H1 (cell line): ENCODE measurements at regions not wholly inside any gene's neighbourhood (a gene's known extent, or its start where the extent isn't known, plus 50 kb on each side); places are given as distances from the start of the nearest gene placed in this dataset.

Experiments used
- CTCF ChIA-PET: fragments of 300-600 bp; sonication (Branson Sonifier 250); formaldehyde crosslinking; loops from one replicate; lab custom pipeline; 2021; ENCODE audit not compliant: partially characterized antibody; lab: Charles Lee
- POLR2A ChIA-PET: fragments of 300-600 bp; sonication (Branson Sonifier 250); formaldehyde crosslinking; loops from one replicate; lab custom pipeline; 2021; ENCODE audit warnings: inconsistent platforms; ENCODE audit not compliant: partially characterized antibody; lab: Charles Lee
- DNase-seq, 2 experiments: peaks; one replicate each; pipeline versions ENCODE4 v3.0.0 to v3.0.0-alpha.2; 2010 to 2022; ENCODE audit warnings: low spot score in 2 of 2, low read depth in 1 of 2, mixed read lengths in 1 of 2
- FAIRE-seq: peaks from 2 replicates; lab custom pipeline; 2011; peaks lifted over from hg19 to GRCh38; lab: Jason Lieb, UNC
- H2AFZ ChIP-seq: 2 replicates; pipeline ENCODE4 v1.8.1; 2012; ENCODE audit warnings: low read length, inconsistent platforms
- H2AK5ac ChIP-seq: 2 replicates; pipeline ENCODE4 v1.6.1; 2013; ENCODE audit warnings: low read depth, low read length
- H2BK120ac ChIP-seq: replicated peaks from 2 replicates; pipeline ENCODE3; 2013; ENCODE audit warnings: low read depth, low read length, inconsistent platforms
- H2BK12ac ChIP-seq: 2 replicates; pipeline ENCODE4 v1.6.1; 2013; ENCODE audit warnings: low read depth, low read length
- H2BK15ac ChIP-seq: 2 replicates; pipeline ENCODE4 v1.6.1; 2013; ENCODE audit warnings: low read length
- H2BK20ac ChIP-seq: 2 replicates; pipeline ENCODE4 v1.6.1; 2013; ENCODE audit warnings: low read length
- H2BK5ac ChIP-seq: 2 replicates; pipeline ENCODE4 v1.6.1; 2013; ENCODE audit warnings: low read depth, low read length
- H3K14ac ChIP-seq: 2 replicates; pipeline ENCODE4 v1.6.1; 2013; ENCODE audit warnings: inconsistent platforms; ENCODE audit not compliant: insufficient read length
- H3K18ac ChIP-seq: 2 replicates; pipeline ENCODE4 v1.6.1; 2013; ENCODE audit warnings: low read length; ENCODE audit errors: extremely low read depth
- H3K23ac ChIP-seq: 2 replicates; pipeline ENCODE4 v1.6.1; 2013; ENCODE audit warnings: inconsistent platforms; ENCODE audit not compliant: insufficient read length
- H3K23me2 ChIP-seq: 2 replicates; pipeline ENCODE4 v1.6.1; 2013; ENCODE audit warnings: low read depth, low read length
- H3K27ac ChIP-seq: 2 replicates; pipeline ENCODE4 v1.6.1; 2011; ENCODE audit warnings: low read depth, low read length, inconsistent platforms
- H3K27me3 ChIP-seq, 4 experiments: replicated peaks in 1 of 4; 1 replicate in 1 of 4; 2 replicates in 3 of 4; pipeline versions ENCODE4 v1.6.1 to v1.8.1; 2011 to 2013; ENCODE audit warnings: low read length in 3 of 4, mild to moderate bottlenecking in 3 of 4, inconsistent platforms in 2 of 4, mixed read lengths in 2 of 4, moderate library complexity in 1 of 4; ENCODE audit not compliant: control insufficient read depth in 3 of 4, insufficient read depth in 3 of 4; ENCODE audit errors: extremely low read depth in 1 of 4
- H3K36me3 ChIP-seq, 4 experiments: 2 replicates each; pipeline versions ENCODE4 v1.6.1 to v1.8.1; 2011 to 2013; ENCODE audit warnings: mild to moderate bottlenecking in 4 of 4, low read length in 3 of 4, moderate library complexity in 2 of 4, control low read depth in 1 of 4, inconsistent platforms in 1 of 4; ENCODE audit not compliant: insufficient read depth in 4 of 4, control insufficient read depth in 2 of 4
- H3K4ac ChIP-seq: replicated peaks from 2 replicates; pipeline ENCODE3; 2013; ENCODE audit warnings: low read length, low read depth, mixed read lengths, inconsistent platforms; ENCODE audit not compliant: insufficient read length
- H3K4me1 ChIP-seq, 4 experiments: replicated peaks in 1 of 4; 1 replicate in 1 of 4; 2 replicates in 3 of 4; pipeline versions ENCODE4 v1.6.1 to v1.8.1; 2011 to 2013; ENCODE audit warnings: low read length in 3 of 4, inconsistent platforms in 2 of 4, mixed read lengths in 1 of 4; ENCODE audit not compliant: insufficient read depth in 4 of 4, control insufficient read depth in 3 of 4
- H3K4me2 ChIP-seq, 2 experiments: 2 replicates each; pipeline versions ENCODE4 v1.6.1 to v1.8.1; 2011 to 2013; ENCODE audit warnings: low read depth in 2 of 2, low read length in 2 of 2, control low read depth in 1 of 2, inconsistent platforms in 1 of 2, mild to moderate bottlenecking in 1 of 2; ENCODE audit not compliant: insufficient read depth in 1 of 2
- H3K4me3 ChIP-seq, 4 experiments: fragments of 200-600, 300-600 bp in 1 of 4; sonication (generic), shearing (Covaris generic), sonication (Bioruptor Twin) in 1 of 4; 2 replicates each; pipeline versions ENCODE4 v1.5.1 to v1.8.1; 2011 to 2016; ENCODE audit warnings: low read length in 4 of 4, low read depth in 3 of 4, control low read depth in 2 of 4, inconsistent platforms in 2 of 4, mild to moderate bottlenecking in 2 of 4, mixed read lengths in 1 of 4, moderate library complexity in 1 of 4; ENCODE audit not compliant: insufficient read depth in 2 of 4; ENCODE audit errors: extremely low read depth in 1 of 4
- H3K56ac ChIP-seq: replicated peaks from 2 replicates; pipeline ENCODE3; 2013; ENCODE audit warnings: low read depth, mild to moderate bottlenecking, mixed read lengths, low read length, inconsistent platforms; ENCODE audit not compliant: insufficient read length
- H3K79me1 ChIP-seq: 2 replicates; pipeline ENCODE4 v1.6.1; 2013; ENCODE audit warnings: low read depth, low read length, control low read depth
- H3K79me2 ChIP-seq, 2 experiments: 2 replicates each; pipeline versions ENCODE4 v1.6.1 to v1.8.1; 2012 to 2013; ENCODE audit warnings: low read length in 2 of 2, mild to moderate bottlenecking in 2 of 2, inconsistent platforms in 1 of 2; ENCODE audit not compliant: insufficient read depth in 2 of 2, control insufficient read depth in 1 of 2
- H3K9ac ChIP-seq, 4 experiments: replicated peaks in 1 of 4; 1 replicate in 1 of 4; 2 replicates in 3 of 4; pipeline versions ENCODE4 v1.6.1 to v1.8.1; 2011 to 2013; ENCODE audit warnings: low read depth in 3 of 4, low read length in 3 of 4, control low read depth in 2 of 4, mild to moderate bottlenecking in 2 of 4, moderate library complexity in 2 of 4, inconsistent platforms in 1 of 4; ENCODE audit errors: extremely low read depth in 1 of 4
- H3K9me3 ChIP-seq, 2 experiments: 2 replicates each; pipeline versions ENCODE4 v1.6.1 to v1.8.1; 2012 to 2013; ENCODE audit warnings: mild to moderate bottlenecking in 2 of 2, moderate library complexity in 2 of 2, control low read depth in 1 of 2, inconsistent platforms in 1 of 2, low read depth in 1 of 2, low read length in 1 of 2, mixed read lengths in 1 of 2; ENCODE audit not compliant: insufficient read depth in 2 of 2
- H4K20me1 ChIP-seq, 2 experiments: replicated peaks in 1 of 2; 2 replicates each; pipeline versions ENCODE3 to v1.8.1; 2011 to 2013; ENCODE audit warnings: inconsistent platforms in 2 of 2, low read length in 2 of 2, mild to moderate bottlenecking in 1 of 2; ENCODE audit not compliant: insufficient read depth in 2 of 2, control insufficient read depth in 1 of 2
- H4K5ac ChIP-seq: 2 replicates; pipeline ENCODE4 v1.6.1; 2013; ENCODE audit warnings: low read length, low read depth, mixed read lengths, inconsistent platforms; ENCODE audit not compliant: insufficient read length
- H4K8ac ChIP-seq: 2 replicates; pipeline ENCODE4 v1.8.0; 2013; ENCODE audit warnings: mild to moderate bottlenecking, moderate library complexity, low read length, inconsistent platforms; ENCODE audit not compliant: insufficient read depth; ENCODE audit errors: extremely low read depth
- H4K91ac ChIP-seq: replicated peaks from 2 replicates; pipeline ENCODE3; 2013; ENCODE audit warnings: low read length, mixed read lengths, inconsistent platforms; ENCODE audit not compliant: insufficient read length
- BACH1 ChIP-seq: IDR thresholded peaks from 2 replicates; pipeline ENCODE4 v1.6.1; 2012; ENCODE audit warnings: low read length, improper control_type of control experiment
- BCL11A ChIP-seq, 2 experiments: IDR thresholded peaks; one replicate each; pipeline ENCODE4 v1.6.1; 2011; ENCODE audit warnings: low read depth in 2 of 2, low read length in 2 of 2, mild to moderate bottlenecking in 2 of 2
- CEBPB ChIP-seq: IDR thresholded peaks from 2 replicates; pipeline ENCODE4 v1.6.1; 2012; ENCODE audit warnings: low read depth, low read length
- CHD1 ChIP-seq: IDR thresholded peaks from 2 replicates; pipeline ENCODE4 v1.6.1; 2012; ENCODE audit warnings: low read depth, low read length, improper control_type of control experiment
- EZH2 ChIP-seq: fragments of 200-600 bp; sonication (generic); IDR thresholded peaks from 2 replicates; pipeline ENCODE4 v1.7.1; 2012; ENCODE audit warnings: low read depth, mild to moderate bottlenecking, moderate library complexity, low read length, inconsistent platforms; ENCODE audit not compliant: severe bottlenecking
- GABPA ChIP-seq: IDR thresholded peaks from 2 replicates; pipeline ENCODE4 v1.6.1; 2011; ENCODE audit warnings: mild to moderate bottlenecking, low read length, moderate library complexity, borderline replicate concordance; ENCODE audit not compliant: insufficient read depth
- GTF2F1 ChIP-seq: IDR thresholded peaks from 2 replicates; pipeline ENCODE4 v1.6.1; 2012; ENCODE audit warnings: low read depth, low read length, improper control_type of control experiment, borderline replicate concordance
- MAFK ChIP-seq: IDR thresholded peaks from 2 replicates; pipeline ENCODE4 v1.6.1; 2012; ENCODE audit warnings: low read depth, mild to moderate bottlenecking, improper control_type of control experiment, low read length
- POLR2A ChIP-seq, 2 experiments: IDR thresholded peaks; 1 replicate in 1 of 2; 2 replicates in 1 of 2; pipeline ENCODE4 v1.6.1; 2011; ENCODE audit warnings: low read depth in 2 of 2, low read length in 2 of 2, mild to moderate bottlenecking in 2 of 2; ENCODE audit errors: control extremely low read depth in 1 of 2
- RAD21 ChIP-seq, 2 experiments: IDR thresholded peaks in 1 of 2; conservative IDR thresholded peaks in 1 of 2; 2 replicates each; pipeline ENCODE4 v1.6.1; 2011; ENCODE audit warnings: low read depth in 2 of 2, low read length in 2 of 2, improper control_type of control experiment in 1 of 2, inconsistent platforms in 1 of 2, mild to moderate bottlenecking in 1 of 2, moderate library complexity in 1 of 2
- RBBP5 ChIP-seq: IDR thresholded peaks from 2 replicates; pipeline ENCODE4 v1.7.1; 2012; ENCODE audit warnings: low read depth, mild to moderate bottlenecking, inconsistent platforms, low read length, moderate library complexity, borderline replicate concordance
- SIRT6 ChIP-seq: IDR thresholded peaks from one replicate; pipeline ENCODE4 v1.7.1; 2012; ENCODE audit warnings: low read length, inconsistent platforms
- TAF1 ChIP-seq: IDR thresholded peaks from 2 replicates; pipeline ENCODE4 v1.6.1; 2011; ENCODE audit warnings: mild to moderate bottlenecking, low read depth, low read length
- YY1 ChIP-seq: IDR thresholded peaks from 2 replicates; pipeline ENCODE4 v1.6.1; 2011; ENCODE audit warnings: low read depth, mild to moderate bottlenecking, low read length
- WGBS, 2 experiments: shearing (Covaris generic) in 1 of 2; methylation state at CpG; one replicate each; pipeline versions ENCODE4 v1.1.6 to v1.1.7; 2013 to 2015; ENCODE audit warnings: low lambda C conversion rate in 2 of 2, mixed read lengths in 2 of 2, inconsistent platforms in 1 of 2, low coverage in 1 of 2, missing lambda C conversion rate in 1 of 2; ENCODE audit not compliant: insufficient replicate concordance in 2 of 2, insufficient coverage in 1 of 2, insufficient read length in 1 of 2; ENCODE audit errors: extremely low coverage in 1 of 2, missing lambda C conversion rate in 1 of 2; 5-methylcytosine and 5-hydroxymethylcytosine counted together

- Histone ChIP-seq H3K14ac (no peak overlapping the region), H3K27me3 (no peaks in the 10 kb centered on the region), H3K9ac (no peak overlapping the region), H2AFZ (no peak overlapping the region), H2AK5ac (no peak overlapping the region), H3K27ac (no peak overlapping the region), H3K4me3 (no peak overlapping the region), H3K9me3 (no peaks in the 10 kb centered on the region), H3K79me1 (no peaks in the 10 kb centered on the region), H2BK15ac (no peak overlapping the region), H2BK120ac (no peak overlapping the region), H3K79me2 (no peaks in the 10 kb centered on the region), H4K20me1 (no peaks in the 10 kb centered on the region), H2BK5ac (no peak overlapping the region), H2BK12ac (no peak overlapping the region), H3K4me1 (peaks cover 0 to 5% (median 2%) of the 10 kb centered on the region in 4 experiments; a peak in 2 of 7 replicates), H3K23me2 (no peaks in the 10 kb centered on the region), H4K8ac (no peak overlapping the region), H3K36me3 (no peaks in the 10 kb centered on the region), H2BK20ac (no peak overlapping the region), H3K23ac (no peak overlapping the region), H3K4ac (no peak overlapping the region), H4K91ac (no peak overlapping the region), H4K5ac (no peak overlapping the region), H3K4me2 (no peak overlapping the region), H3K56ac (no peak overlapping the region), H3K18ac (no peak overlapping the region)
- ChIA-PET POLR2A (no interaction called here), CTCF (interaction anchor here (1.1 kb wide), 1 partner anchor 9 kb away, joined by 4 read pairs; no protein-coding TSS in a partner anchor)
- DNase-seq (no peak), FAIRE-seq (no peak)
- no peak for TF ChIP-seq BCL11A (IDR thresholded peaks at IDR 0.05; ENCODE audit: low read depth in 2 of 2, low read length in 2 of 2)
- no peak for TF ChIP-seq YY1
- TF ChIP-seq CEBPB = no peak
- no peak for TF ChIP-seq RAD21 (IDR thresholded peaks at IDR 0.05 in 1 of 2, conservative IDR thresholded peaks at IDR 0.05 in 1 of 2; ENCODE audit: low read depth in 2 of 2, low read length in 2 of 2)
- TF ChIP-seq BACH1 = no peak
- TF ChIP-seq GABPA = no peak
- no peak for TF ChIP-seq EZH2
- no peak for TF ChIP-seq MAFK
- TF ChIP-seq TAF1 = no peak
- no peak for TF ChIP-seq RBBP5
- TF ChIP-seq SIRT6 = no peak
- TF ChIP-seq POLR2A (IDR thresholded peaks at IDR 0.05; ENCODE audit: control extremely low read depth in 1 of 2, low read depth in 2 of 2, low read length in 2 of 2) = no peak
- no peak for TF ChIP-seq GTF2F1
- no peak for TF ChIP-seq CHD1
- 100% methylated on average over 1 of the region's 1 CpG; no CpG with 5 or more reads in 1 of the 2 experiments for WGBS, 2 experiments
Observed at GRCh38 chr12:70985850-70986249, 65.3 kb upstream of the PTPRR start.
